ENCODE measurements at regions not wholly inside any gene's neighbourhood (a gene's known extent, or its start where the extent isn't known, plus 50 kb on each side); places are given as distances from the start of the nearest gene placed in this dataset.

- intact Hi-C loops (cut with DNase I) = no loop called here
- no peak for DNase-seq (ENCODE audit: low spot score)
These were observed 384.7 kb downstream of the MFSD1 start for GRCh38 chr3:159186581-159186980.

- DNase-seq (ENCODE audit: low spot score) = no peak
- intact Hi-C loops (cut with DNase I) = no loop called here
These were observed 385.4 kb downstream of the MFSD1 start for GRCh38 chr3:159187232-159187631.

- intact Hi-C loops (cut with DNase I) = no loop called here
- DNase-seq (ENCODE audit: low spot score) = no peak
These were observed 385.9 kb downstream of the MFSD1 start for GRCh38 chr3:159187706-159188105.

- intact Hi-C loops (cut with DNase I) = no loop called here
- no peak for DNase-seq (ENCODE audit: low spot score)
These were observed 388.3 kb downstream of the MFSD1 start for GRCh38 chr3:159189994-159190669.

- DNase-seq (ENCODE audit: low spot score) = no peak
- intact Hi-C loops (cut with DNase I) = no loop called here
These were observed 389.6 kb downstream of the MFSD1 start for GRCh38 chr3:159191447-159191846.

GRCh38 chr3:159196359-159196758, 394.5 kb downstream of the MFSD1 start:
- intact Hi-C loops (cut with DNase I) = no loop called here
- DNase-seq (ENCODE audit: low spot score) = no peak

- intact Hi-C loops (cut with DNase I) = no loop called here
- no peak for DNase-seq (ENCODE audit: low spot score)
These were observed 398.3 kb downstream of the MFSD1 start for GRCh38 chr3:159200176-159200575.

- no peak for DNase-seq (ENCODE audit: low spot score)
- intact Hi-C loops (cut with DNase I) = no loop called here
These were observed 406.2 kb downstream of the MFSD1 start for GRCh38 chr3:159208050-159208449.

- intact Hi-C loops (cut with DNase I) = no loop called here
- no peak for DNase-seq (ENCODE audit: low spot score)
These were observed 407.6 kb downstream of the MFSD1 start for GRCh38 chr3:159209459-159209858.

GRCh38 chr3:159210336-159210735, 408.5 kb downstream of the MFSD1 start:
- intact Hi-C loops (cut with DNase I) = loop anchor here in 1 of 2 donors (10.0 kb wide), 1 partner anchor 236 kb away; no protein-coding TSS in a partner anchor
- no peak for DNase-seq (ENCODE audit: low spot score)

- intact Hi-C loops (cut with DNase I) = loop anchor here in 1 of 2 donors (10.0 kb wide), 1 partner anchor 242 kb away; no protein-coding TSS in a partner anchor
- DNase-seq (ENCODE audit: low spot score) = no peak
These were observed 414.5 kb downstream of the MFSD1 start for GRCh38 chr3:159216311-159216710.

- DNase-seq (ENCODE audit: low spot score) = no peak
- intact Hi-C loops (cut with DNase I) = loop anchor here in 1 of 2 donors (10.0 kb wide), 1 partner anchor 244 kb away; no protein-coding TSS in a partner anchor
These were observed 417.4 kb downstream of the MFSD1 start for GRCh38 chr3:159219231-159219630.

GRCh38 chr3:159221335-159221734, 419.5 kb downstream of the MFSD1 start:
- intact Hi-C loops (cut with DNase I) = no loop called here
- no peak for DNase-seq (ENCODE audit: low spot score)

GRCh38 chr3:159229116-159229680, 427.3 kb downstream of the MFSD1 start:
- no peak for DNase-seq (ENCODE audit: low spot score)
- intact Hi-C loops (cut with DNase I) = no loop called here

- intact Hi-C loops (cut with DNase I) = no loop called here
- no peak for DNase-seq (ENCODE audit: low spot score)
These were observed 431.1 kb downstream of the MFSD1 start for GRCh38 chr3:159232966-159233365.

- DNase-seq (ENCODE audit: low spot score) = no peak
- intact Hi-C loops (cut with DNase I) = no loop called here
These were observed 431.9 kb downstream of the MFSD1 start for GRCh38 chr3:159233734-159234133.

GRCh38 chr3:159234306-159234705, 432.5 kb downstream of the MFSD1 start:
- DNase-seq (ENCODE audit: low spot score) = no peak
- intact Hi-C loops (cut with DNase I) = no loop called here

- no peak for DNase-seq (ENCODE audit: low spot score)
- intact Hi-C loops (cut with DNase I) = no loop called here
These were observed 434.5 kb downstream of the MFSD1 start for GRCh38 chr3:159236321-159236720.

GRCh38 chr3:159237226-159237625, 435.4 kb downstream of the MFSD1 start:
- intact Hi-C loops (cut with DNase I) = no loop called here
- no peak for DNase-seq (ENCODE audit: low spot score)

- intact Hi-C loops (cut with DNase I) = no loop called here
- DNase-seq (ENCODE audit: low spot score) = no peak
These were observed 436.8 kb downstream of the MFSD1 start for GRCh38 chr3:159238646-159239045.

- intact Hi-C loops (cut with DNase I) = no loop called here
- no peak for DNase-seq (ENCODE audit: low spot score)
These were observed 437.2 kb downstream of the MFSD1 start for GRCh38 chr3:159239059-159239458.
